ENCODE measurements at regions not wholly inside any gene's neighbourhood (a gene's known extent, or its start where the extent isn't known, plus 50 kb on each side); places are given as distances from the start of the nearest gene placed in this dataset.

GRCh38 chr18:46239998-46240397 lies 135.8 kb downstream of the HAUS1 start:
- TF ChIP-seq, protein P1, sequence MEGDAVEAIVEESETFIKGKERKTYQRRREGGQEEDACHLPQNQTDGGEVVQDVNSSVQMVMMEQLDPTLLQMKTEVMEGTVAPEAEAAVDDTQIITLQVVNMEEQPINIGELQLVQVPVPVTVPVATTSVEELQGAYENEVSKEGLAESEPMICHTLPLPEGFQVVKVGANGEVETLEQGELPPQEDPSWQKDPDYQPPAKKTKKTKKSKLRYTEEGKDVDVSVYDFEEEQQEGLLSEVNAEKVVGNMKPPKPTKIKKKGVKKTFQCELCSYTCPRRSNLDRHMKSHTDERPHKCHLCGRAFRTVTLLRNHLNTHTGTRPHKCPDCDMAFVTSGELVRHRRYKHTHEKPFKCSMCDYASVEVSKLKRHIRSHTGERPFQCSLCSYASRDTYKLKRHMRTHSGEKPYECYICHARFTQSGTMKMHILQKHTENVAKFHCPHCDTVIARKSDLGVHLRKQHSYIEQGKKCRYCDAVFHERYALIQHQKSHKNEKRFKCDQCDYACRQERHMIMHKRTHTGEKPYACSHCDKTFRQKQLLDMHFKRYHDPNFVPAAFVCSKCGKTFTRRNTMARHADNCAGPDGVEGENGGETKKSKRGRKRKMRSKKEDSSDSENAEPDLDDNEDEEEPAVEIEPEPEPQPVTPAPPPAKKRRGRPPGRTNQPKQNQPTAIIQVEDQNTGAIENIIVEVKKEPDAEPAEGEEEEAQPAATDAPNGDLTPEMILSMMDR (conservative IDR thresholded peaks at IDR 0.05; ENCODE audit: low read depth, low read length), result no peak
- no peak for TF ChIP-seq EZH2 (IDR thresholded peaks at IDR 0.05; ENCODE audit: borderline replicate concordance, low read depth, low read length, poor library complexity, severe bottlenecking)

All from A673 (cell line).